A673 (cell line): ENCODE measurements at regions not wholly inside any gene's neighbourhood (a gene's known extent, or its start where the extent isn't known, plus 50 kb on each side); places are given as distances from the start of the nearest gene placed in this dataset.

Experiments used
- BruUV-seq: library from RNA; stranded (reverse); fragments of 400-500 nt; replicated peaks from 2 replicates; lab custom pipeline; 2021; lab: Mats Ljungman, UMichigan
- CTCF ChIA-PET: fragments of 300-600 bp; sonication (Branson Sonifier 250); formaldehyde crosslinking; loops from one replicate; lab custom pipeline; 2022; ENCODE audit warnings: antibody characterized with exemption; lab: Charles Lee
- POLR2A ChIA-PET: fragments of 300-600 bp; sonication (Branson Sonifier 250); formaldehyde crosslinking; loops from one replicate; lab custom pipeline; 2022; ENCODE audit warnings: antibody characterized with exemption; ENCODE audit not compliant: low non-redundant PET; lab: Charles Lee
- DNase-seq: peaks from one replicate; pipeline ENCODE4 v3.0.0-alpha.2; 2015; ENCODE audit warnings: low spot score
- H3K27ac ChIP-seq: fragments of 200-600 bp; sonication (generic); 2 replicates; pipeline ENCODE4 v1.5.1; 2016; ENCODE audit warnings: mixed run types, low read depth, mild to moderate bottlenecking, mixed read lengths, antibody characterized with exemption, low read length; ENCODE audit not compliant: poor library complexity, severe bottlenecking
- H3K27me3 ChIP-seq: fragments of 200-600 bp; sonication (generic); replicated peaks from 2 replicates; pipeline ENCODE4 v1.6.1; 2017; ENCODE audit warnings: mixed run types, low read depth, mild to moderate bottlenecking, mixed read lengths, antibody characterized with exemption, low read length; ENCODE audit not compliant: insufficient read depth, poor library complexity
- H3K36me3 ChIP-seq: fragments of 200-600 bp; sonication (generic); 2 replicates; pipeline ENCODE4 v1.6.1; 2016; ENCODE audit warnings: mixed run types, mild to moderate bottlenecking, mixed read lengths, antibody characterized with exemption, low read length; ENCODE audit not compliant: insufficient read depth, poor library complexity, severe bottlenecking
- H3K4me1 ChIP-seq: fragments of 200-600 bp; sonication (generic); 2 replicates; pipeline ENCODE4 v1.6.1; 2017; ENCODE audit warnings: mixed run types, mild to moderate bottlenecking, mixed read lengths, antibody characterized with exemption, low read length; ENCODE audit not compliant: insufficient read depth, poor library complexity, severe bottlenecking
- H3K4me3 ChIP-seq: fragments of 200-600 bp; sonication (generic); 2 replicates; pipeline ENCODE4 v1.5.1; 2016; ENCODE audit warnings: low read depth, mixed run types, mild to moderate bottlenecking, mixed read lengths, low read length; ENCODE audit not compliant: poor library complexity, severe bottlenecking
- H3K9me3 ChIP-seq: fragments of 200-600 bp; sonication (generic); 2 replicates; pipeline ENCODE4 v1.6.1; 2016; ENCODE audit warnings: mixed run types, low read depth, mild to moderate bottlenecking, mixed read lengths, antibody characterized with exemption, low read length; ENCODE audit not compliant: poor library complexity, severe bottlenecking
- CTCF ChIP-seq: fragments of 300-800, 200-600 bp; sonication (generic); conservative IDR thresholded peaks from 2 replicates; pipeline ENCODE4 v1.5.1; 2017; ENCODE audit warnings: low read depth, mild to moderate bottlenecking, antibody characterized with exemption, low read length, moderate library complexity, mixed read lengths
- EZH2 ChIP-seq: fragments of 200-600 bp; sonication (generic); IDR thresholded peaks from 2 replicates; pipeline ENCODE4 v1.6.1; 2017; ENCODE audit warnings: borderline replicate concordance, low read depth, mild to moderate bottlenecking, mixed read lengths, antibody characterized with exemption, low read length; ENCODE audit not compliant: poor library complexity, severe bottlenecking
- intact Hi-C: fragments of 100-400 bp; cut with micrococcal nuclease; formaldehyde crosslinking; loops from one replicate; pipeline ENCODE4 v1.10.0; 2022; ENCODE audit not compliant: unreplicated experiment

GRCh38 chr10:52409195-52409594 lies 95.1 kb downstream of the DKK1 start:
- POLR2A ChIA-PET, result no interaction called here
- no TSS peak for BruUV-seq
- CTCF ChIA-PET, result no interaction called here
- intact Hi-C loops, result no loop called here
- Histone ChIP-seq H3K9me3 (no peaks in the 10 kb centered on the region), H3K4me1 (no peaks in the 10 kb centered on the region), H3K27me3 (no peaks in the 10 kb centered on the region), H3K4me3 (no peak overlapping the region), H3K27ac (no peak overlapping the region), H3K36me3 (no peaks in the 10 kb centered on the region)
- no peak for DNase-seq
- TF ChIP-seq EZH2 (no peak), CTCF (no peak)

- Histone ChIP-seq H3K9me3 (no peaks in the 10 kb centered on the region), H3K27me3 (no peaks in the 10 kb centered on the region), H3K4me1 (no peaks in the 10 kb centered on the region), H3K4me3 (no peak overlapping the region), H3K27ac (no peak overlapping the region), H3K36me3 (no peaks in the 10 kb centered on the region)
- ChIA-PET POLR2A (no interaction called here), CTCF (no interaction called here)
- no TSS peak for BruUV-seq
- intact Hi-C loops, result no loop called here
- DNase-seq, result peak; percentile 74
- TF ChIP-seq CTCF (no peak), EZH2 (no peak)
Measured at GRCh38 chr10:52409928-52410327, 95.8 kb downstream of the DKK1 start.

- BruUV-seq, result no TSS peak
- DNase-seq, result no peak
- Histone ChIP-seq H3K4me3 (no peak overlapping the region), H3K27me3 (no peaks in the 10 kb centered on the region), H3K4me1 (no peaks in the 10 kb centered on the region), H3K27ac (no peak overlapping the region), H3K9me3 (no peaks in the 10 kb centered on the region), H3K36me3 (no peaks in the 10 kb centered on the region)
- ChIA-PET CTCF (no interaction called here), POLR2A (no interaction called here)
- intact Hi-C loops, result no loop called here
- no peak for TF ChIP-seq EZH2
- TF ChIP-seq CTCF, result no peak
Measured at GRCh38 chr10:52410916-52411315, 96.8 kb downstream of the DKK1 start.
